ENCODE measurements at regions not wholly inside any gene's neighbourhood (a gene's known extent, or its start where the extent isn't known, plus 50 kb on each side); places are given as distances from the start of the nearest gene placed in this dataset.

DNA sequence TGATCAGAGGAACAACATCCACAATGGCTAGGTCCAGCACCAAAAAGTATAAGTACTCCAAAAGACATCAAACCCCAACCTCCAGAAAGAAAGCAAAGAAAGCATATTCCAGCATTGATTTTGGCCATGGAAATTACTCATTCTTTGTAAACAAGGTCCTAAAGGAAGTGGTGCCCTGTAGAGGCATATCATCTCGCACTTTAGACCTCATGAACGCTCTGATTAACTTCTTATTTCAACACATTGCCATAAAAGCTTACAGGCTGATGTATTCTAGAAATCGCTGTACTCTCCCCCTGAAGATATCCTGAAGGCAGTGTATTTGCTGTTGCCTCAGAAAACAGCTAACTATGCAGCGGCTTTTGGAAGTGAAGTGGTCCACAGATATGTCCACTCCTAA is 82.7 kb upstream of the TNPO1 start:
- Histone ChIP-seq H3K9ac (no peak overlapping the region), H3F3A (ENCODE audit: low read depth) (no peaks in the 10 kb centered on the region), H4K20me1 (ENCODE audit: low read depth) (no peaks in the 10 kb centered on the region), H3K4me2 (no peak overlapping the region), H3K9me3 (ENCODE audit: low read depth) (no peaks in the 10 kb centered on the region), H3K36me3 (no peaks in the 10 kb centered on the region), H3K4me1 (no peaks in the 10 kb centered on the region), H3K27me3 (no peaks in the 10 kb centered on the region), H3K27ac (no peak overlapping the region), H2AFZ (replicated peaks) (no peak overlapping the region), H3K4me3 (no peak overlapping the region), H3K79me2 (ENCODE audit: low read depth) (no peaks in the 10 kb centered on the region)
- peaks cover 6% of the 10 kb centered on the region for H3K9me3 Mint-ChIP-seq
- no peaks in the 10 kb centered on the region for H3K36me3 Mint-ChIP-seq
- H3K27ac Mint-ChIP-seq = no peak overlapping the region
- no peak overlapping the region for H3K4me3 Mint-ChIP-seq
- no peak for DNase-seq (ENCODE audit: low spot score)
- TF ChIP-seq, protein P1, sequence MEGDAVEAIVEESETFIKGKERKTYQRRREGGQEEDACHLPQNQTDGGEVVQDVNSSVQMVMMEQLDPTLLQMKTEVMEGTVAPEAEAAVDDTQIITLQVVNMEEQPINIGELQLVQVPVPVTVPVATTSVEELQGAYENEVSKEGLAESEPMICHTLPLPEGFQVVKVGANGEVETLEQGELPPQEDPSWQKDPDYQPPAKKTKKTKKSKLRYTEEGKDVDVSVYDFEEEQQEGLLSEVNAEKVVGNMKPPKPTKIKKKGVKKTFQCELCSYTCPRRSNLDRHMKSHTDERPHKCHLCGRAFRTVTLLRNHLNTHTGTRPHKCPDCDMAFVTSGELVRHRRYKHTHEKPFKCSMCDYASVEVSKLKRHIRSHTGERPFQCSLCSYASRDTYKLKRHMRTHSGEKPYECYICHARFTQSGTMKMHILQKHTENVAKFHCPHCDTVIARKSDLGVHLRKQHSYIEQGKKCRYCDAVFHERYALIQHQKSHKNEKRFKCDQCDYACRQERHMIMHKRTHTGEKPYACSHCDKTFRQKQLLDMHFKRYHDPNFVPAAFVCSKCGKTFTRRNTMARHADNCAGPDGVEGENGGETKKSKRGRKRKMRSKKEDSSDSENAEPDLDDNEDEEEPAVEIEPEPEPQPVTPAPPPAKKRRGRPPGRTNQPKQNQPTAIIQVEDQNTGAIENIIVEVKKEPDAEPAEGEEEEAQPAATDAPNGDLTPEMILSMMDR (IDR thresholded peaks at IDR 0.05) = no peak
- no peak for TF ChIP-seq EZH2 (IDR thresholded peaks at IDR 0.05)
- no peak for TF ChIP-seq EZH2phosphoT487 (IDR thresholded peaks at IDR 0.05)
- no peaks in the 10 kb centered on the region for H3K4me1 Mint-ChIP-seq
- peaks cover 2% of the 10 kb centered on the region for H3K27me3 Mint-ChIP-seq (ENCODE audit: insufficient read depth, low read depth)

DNA sequence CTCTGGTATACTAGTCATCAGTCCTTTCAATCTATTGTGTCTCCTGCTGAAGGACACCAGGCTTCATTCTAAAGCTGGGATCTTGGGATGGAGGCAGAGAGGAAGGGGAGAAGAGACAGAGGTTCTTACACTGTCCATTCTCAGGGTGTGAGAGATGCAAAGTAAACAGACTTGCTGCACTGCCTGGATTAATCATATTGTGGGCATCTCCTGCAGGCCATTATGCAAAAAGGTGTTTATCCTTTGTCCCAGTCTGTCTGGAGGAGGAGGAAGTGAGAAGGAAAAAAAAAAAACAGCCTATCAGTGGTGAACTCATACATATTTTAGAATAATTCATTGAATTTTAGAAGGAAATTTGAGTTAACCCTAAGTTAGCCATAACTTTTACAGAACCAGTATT is 92.9 kb upstream of the TNPO1 start:
- Histone ChIP-seq H4K20me1 (ENCODE audit: low read depth) (no peaks in the 10 kb centered on the region), H3K4me3 (no peak overlapping the region), H3K27ac (no peak overlapping the region), H3K9ac (no peak overlapping the region), H3K27me3 (no peaks in the 10 kb centered on the region), H3K4me1 (no peaks in the 10 kb centered on the region), H3K9me3 (ENCODE audit: low read depth) (no peaks in the 10 kb centered on the region), H3K79me2 (ENCODE audit: low read depth) (no peaks in the 10 kb centered on the region), H3F3A (ENCODE audit: low read depth) (no peaks in the 10 kb centered on the region), H3K4me2 (no peak overlapping the region), H3K36me3 (no peaks in the 10 kb centered on the region), H2AFZ (replicated peaks) (no peak overlapping the region)
- peaks cover 9% of the 10 kb centered on the region for H3K4me1 Mint-ChIP-seq
- peaks cover 8% of the 10 kb centered on the region for H3K9me3 Mint-ChIP-seq
- TF ChIP-seq EZH2phosphoT487 (IDR thresholded peaks at IDR 0.05) (no peak), EZH2 (IDR thresholded peaks at IDR 0.05) (no peak)
- TF ChIP-seq, protein P1 (IDR thresholded peaks at IDR 0.05) = no peak
- H3K27ac Mint-ChIP-seq = no peak overlapping the region
- no peak overlapping the region for H3K4me3 Mint-ChIP-seq
- no peaks in the 10 kb centered on the region for H3K36me3 Mint-ChIP-seq
- H3K27me3 Mint-ChIP-seq (ENCODE audit: insufficient read depth, low read depth) = peaks cover 4% of the 10 kb centered on the region
- no peak for DNase-seq (ENCODE audit: low spot score)

DNA sequence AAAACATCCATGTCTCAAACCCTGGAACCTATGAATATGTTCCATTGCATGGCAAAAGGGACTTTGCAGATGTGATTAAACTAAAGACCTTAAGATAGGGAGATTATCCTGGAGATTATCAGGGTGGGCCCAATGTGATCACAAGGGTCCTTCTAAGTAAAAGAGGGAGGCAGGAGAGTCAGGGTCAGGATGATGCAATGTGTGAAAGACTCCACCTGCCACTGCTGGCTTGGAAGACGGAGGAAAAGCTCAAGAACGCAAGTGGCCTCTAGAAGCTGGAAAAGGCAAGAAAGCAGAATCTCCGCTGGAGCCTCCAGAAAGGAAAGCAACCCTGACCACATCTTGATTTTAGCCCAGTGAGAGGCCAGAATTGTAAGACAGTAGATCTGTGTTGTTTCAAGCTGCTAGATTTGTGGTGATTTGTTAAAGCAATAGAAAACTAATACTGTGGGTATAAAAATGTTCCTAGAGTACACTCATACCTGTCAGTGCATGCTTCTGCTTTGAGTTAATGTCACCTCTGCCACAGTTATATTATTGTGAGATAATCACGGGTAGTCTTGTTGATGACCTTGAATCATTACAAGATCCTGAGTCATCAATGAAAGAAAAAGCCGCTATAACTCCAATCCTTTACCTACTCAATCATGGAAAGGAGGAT is 93.5 kb upstream of the TNPO1 start:
- TF ChIP-seq EZH2 (IDR thresholded peaks at IDR 0.05) (no peak), EZH2phosphoT487 (IDR thresholded peaks at IDR 0.05) (no peak)
- TF ChIP-seq, protein P1 (IDR thresholded peaks at IDR 0.05) = no peak
- Histone ChIP-seq H3K4me1 (no peaks in the 10 kb centered on the region), H3K4me2 (no peak overlapping the region), H3K4me3 (no peak overlapping the region), H4K20me1 (ENCODE audit: low read depth) (no peaks in the 10 kb centered on the region), H2AFZ (replicated peaks) (no peak overlapping the region), H3K79me2 (ENCODE audit: low read depth) (no peaks in the 10 kb centered on the region), H3F3A (ENCODE audit: low read depth) (no peaks in the 10 kb centered on the region), H3K36me3 (no peaks in the 10 kb centered on the region), H3K27ac (no peak overlapping the region), H3K9ac (no peak overlapping the region), H3K9me3 (ENCODE audit: low read depth) (no peaks in the 10 kb centered on the region), H3K27me3 (no peaks in the 10 kb centered on the region)
- no peak for DNase-seq (ENCODE audit: low spot score)
- Mint-ChIP-seq H3K4me3 (no peak overlapping the region), H3K27me3 (ENCODE audit: insufficient read depth, low read depth) (peaks cover 4% of the 10 kb centered on the region), H3K4me1 (peaks cover 9% of the 10 kb centered on the region), H3K27ac (no peak overlapping the region), H3K9me3 (peaks cover 8% of the 10 kb centered on the region), H3K36me3 (no peaks in the 10 kb centered on the region)
